ENCODE measurements at regions not wholly inside any gene's neighbourhood (a gene's known extent, or its start where the extent isn't known, plus 50 kb on each side); places are given as distances from the start of the nearest gene placed in this dataset.
"Not testable (repeated sequence)": the region's sequence is repeated elsewhere in the genome, so short reads cannot be mapped to it uniquely, and the experiment has no call there.

DNA sequence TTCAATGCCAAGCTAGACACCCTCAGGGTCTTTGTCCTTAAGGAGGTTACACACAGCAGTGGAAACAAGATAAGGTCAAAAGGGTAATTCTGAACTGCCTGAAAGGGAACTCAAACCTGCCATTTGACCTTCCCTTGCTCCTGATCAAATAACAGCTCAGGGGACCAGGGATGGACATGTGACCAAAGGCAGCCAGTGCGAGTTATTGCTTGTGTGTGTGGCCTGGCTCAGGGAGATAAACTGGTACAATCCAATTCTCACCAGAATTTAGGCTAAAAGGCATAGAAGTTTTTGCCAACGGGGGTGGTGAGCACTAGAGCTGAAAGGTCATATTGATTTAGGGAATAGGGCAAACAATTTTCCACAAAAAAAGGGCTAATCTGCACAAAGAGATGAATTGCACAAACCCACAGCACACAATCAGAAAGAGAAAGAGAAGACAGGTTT, 349.9 kb upstream of the AUTS2 start:
- not testable (repeated sequence) for DNase-seq, H3K9me3 Mint-ChIP-seq, H3K4me3 Mint-ChIP-seq, H3K27me3 Mint-ChIP-seq, H3K4me1 Mint-ChIP-seq, H3K27ac Mint-ChIP-seq, ATAC-seq

DNA sequence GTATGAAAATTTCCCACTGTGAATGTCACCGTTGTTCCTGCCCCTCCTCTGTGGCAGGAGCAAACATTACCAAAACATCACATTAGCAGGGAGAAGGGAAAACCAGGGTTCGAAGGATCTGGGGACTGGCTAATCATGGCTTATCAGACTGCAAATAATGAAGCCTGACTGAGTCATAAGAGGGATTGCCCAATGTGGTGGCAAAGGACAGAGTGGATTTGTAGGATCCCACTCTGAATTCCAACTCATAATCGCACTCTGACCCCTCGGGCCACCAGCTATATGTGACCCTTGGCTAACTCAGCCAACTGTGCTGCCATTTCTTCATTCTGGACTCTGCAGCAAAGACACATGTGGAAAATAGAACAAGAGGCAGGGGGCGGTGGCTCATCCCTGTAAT, 347.3 kb upstream of the AUTS2 start:
- Mint-ChIP-seq H3K27ac (no peak overlapping the region), H3K4me3 (no peak overlapping the region), H3K27me3 (no peaks in the 10 kb centered on the region), H3K4me1 (no peaks in the 10 kb centered on the region), H3K9me3 (peaks cover 7% of the 10 kb centered on the region in 2 donors)
- ATAC-seq (no peak), DNase-seq (no peak)

DNA sequence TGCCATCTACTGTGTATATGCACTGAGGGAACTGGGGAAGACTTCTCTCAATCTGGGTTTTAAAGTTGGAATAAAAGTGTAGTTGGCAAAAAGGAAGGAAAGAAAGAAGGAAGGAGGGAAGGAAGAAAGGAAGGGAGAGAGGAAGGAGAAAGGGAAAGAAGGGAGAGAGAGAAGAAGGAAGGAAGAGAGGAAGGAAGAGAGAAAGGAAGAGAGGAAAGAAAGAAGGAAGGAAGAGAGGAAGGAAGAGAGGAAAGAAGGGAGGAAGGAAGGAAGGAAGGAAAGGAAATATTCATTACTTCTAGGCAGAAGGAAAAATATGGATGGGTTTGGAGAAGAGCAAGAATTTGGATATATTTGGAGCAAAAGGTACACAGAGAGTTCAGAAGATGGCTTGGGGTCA, 343.6 kb upstream of the AUTS2 start:
- H3K4me3 Mint-ChIP-seq: no peak overlapping the region
- H3K4me1 Mint-ChIP-seq: no peaks in the 10 kb centered on the region
- peaks cover 13 to 18% of the 10 kb centered on the region in 2 donors for H3K9me3 Mint-ChIP-seq
- no peak for DNase-seq
- no peak for ATAC-seq
- no peak overlapping the region for H3K27ac Mint-ChIP-seq
- H3K27me3 Mint-ChIP-seq: peaks cover 9% of the 10 kb centered on the region

DNA sequence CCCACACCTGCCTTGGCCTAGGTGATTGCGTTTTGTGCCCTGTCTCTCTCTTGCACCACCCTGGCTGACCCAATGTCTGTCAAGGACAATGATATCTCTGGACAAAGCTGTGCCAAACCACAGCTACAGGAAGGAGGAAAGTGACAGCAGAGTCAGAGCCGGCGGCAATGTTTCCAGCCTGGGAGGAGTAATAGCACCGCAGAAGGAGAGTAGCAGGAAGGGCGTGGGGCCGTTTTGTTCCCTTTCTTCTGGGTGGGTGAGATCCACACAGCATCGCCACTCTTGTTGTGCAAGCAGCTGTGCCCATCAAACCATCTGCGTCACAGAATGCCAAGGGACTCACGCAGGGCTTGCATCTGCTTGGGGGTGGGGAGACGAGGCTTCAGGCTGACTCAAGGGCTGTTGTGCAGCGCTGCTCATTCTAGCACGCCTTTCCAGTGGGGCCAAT, 341.6 kb upstream of the AUTS2 start:
- peaks cover 9% of the 10 kb centered on the region for H3K27me3 Mint-ChIP-seq
- DNase-seq: no peak
- ATAC-seq: no peak

DNA sequence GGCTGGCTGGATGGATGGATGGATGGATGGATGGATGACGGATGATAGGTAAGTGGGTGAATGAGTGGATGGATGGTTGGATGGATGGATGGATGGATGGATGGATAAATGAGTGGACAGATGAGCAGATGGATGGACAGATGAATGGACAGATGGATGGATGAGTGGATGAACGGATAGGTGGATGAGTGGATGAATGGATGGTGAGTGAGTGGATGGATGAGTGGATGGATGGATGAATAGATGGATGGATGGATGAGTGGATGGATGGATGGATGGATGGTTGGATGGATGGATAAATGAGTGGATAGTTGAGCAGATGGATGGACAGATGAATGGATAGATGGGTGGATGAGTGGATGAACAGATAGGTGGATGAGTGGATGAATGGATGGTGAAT, 340.7 kb upstream of the AUTS2 start:
- H3K27me3 Mint-ChIP-seq: peaks cover 9% of the 10 kb centered on the region
- peaks cover 13 to 16% of the 10 kb centered on the region in 2 donors for H3K9me3 Mint-ChIP-seq
- ATAC-seq (no peak), DNase-seq (no peak)
- H3K4me1 Mint-ChIP-seq: no peaks in the 10 kb centered on the region
- H3K27ac Mint-ChIP-seq: no peak overlapping the region
- H3K4me3 Mint-ChIP-seq: no peak overlapping the region

More for the DNA sequence above, 341.6 kb upstream of the AUTS2 start:
- Mint-ChIP-seq H3K4me1 (no peaks in the 10 kb centered on the region), H3K27ac (no peak overlapping the region), H3K4me3 (no peak overlapping the region), H3K9me3 (peaks cover 13 to 18% of the 10 kb centered on the region in 2 donors)

DNA sequence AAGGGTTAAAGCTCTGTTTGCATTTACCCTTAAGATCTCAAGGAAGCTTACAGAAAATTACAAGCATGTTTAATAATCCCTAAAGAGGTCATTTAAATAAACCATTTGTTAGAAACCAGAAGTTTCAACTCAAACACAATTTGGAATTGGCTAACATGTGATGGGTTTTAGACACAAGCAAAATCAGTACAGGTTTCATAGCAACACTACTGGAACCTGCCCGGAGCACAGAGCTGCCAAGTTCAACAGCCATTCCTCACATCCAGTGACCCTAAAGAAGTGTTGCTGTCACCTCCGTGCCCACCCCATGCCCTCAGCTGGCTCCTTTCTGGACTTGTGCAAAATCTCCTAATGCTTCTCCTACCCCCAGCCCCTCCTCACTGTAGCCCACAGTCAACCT, 338.8 kb upstream of the AUTS2 start:
- no peak overlapping the region for H3K27ac Mint-ChIP-seq

DNA sequence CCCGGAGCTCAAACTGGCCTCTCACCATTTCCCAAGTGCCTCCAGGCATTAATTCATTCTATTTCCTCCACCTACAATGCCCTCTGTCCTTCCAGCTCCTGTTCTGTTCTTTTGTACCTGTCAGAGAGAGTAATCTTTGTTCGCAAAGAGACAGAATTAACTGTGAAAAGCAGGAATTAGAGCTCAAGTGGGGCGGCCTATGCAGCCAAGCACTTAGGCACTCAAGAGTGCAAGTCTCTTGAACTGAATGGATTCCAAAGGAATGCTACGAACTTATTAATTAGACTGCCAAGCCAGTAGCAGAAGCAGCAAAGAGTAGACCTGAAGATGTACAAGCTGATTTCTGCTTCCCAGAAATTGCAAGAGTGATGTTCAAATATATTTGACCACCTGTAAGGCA, 338.3 kb upstream of the AUTS2 start:
- H3K27me3 Mint-ChIP-seq: peaks cover 9% of the 10 kb centered on the region
- peaks cover 8 to 10% of the 10 kb centered on the region in 2 donors for H3K9me3 Mint-ChIP-seq
- no peak overlapping the region for H3K4me3 Mint-ChIP-seq
- no peak overlapping the region for H3K27ac Mint-ChIP-seq
- DNase-seq (no peak), ATAC-seq (no peak)
- H3K4me1 Mint-ChIP-seq: no peaks in the 10 kb centered on the region

More for the DNA sequence above, 338.8 kb upstream of the AUTS2 start:
- no peak for DNase-seq
- Mint-ChIP-seq H3K27me3 (peaks cover 9% of the 10 kb centered on the region), H3K4me1 (no peaks in the 10 kb centered on the region), H3K4me3 (no peak overlapping the region), H3K9me3 (peaks cover 10 to 13% of the 10 kb centered on the region in 2 donors)
- no peak for ATAC-seq

DNA sequence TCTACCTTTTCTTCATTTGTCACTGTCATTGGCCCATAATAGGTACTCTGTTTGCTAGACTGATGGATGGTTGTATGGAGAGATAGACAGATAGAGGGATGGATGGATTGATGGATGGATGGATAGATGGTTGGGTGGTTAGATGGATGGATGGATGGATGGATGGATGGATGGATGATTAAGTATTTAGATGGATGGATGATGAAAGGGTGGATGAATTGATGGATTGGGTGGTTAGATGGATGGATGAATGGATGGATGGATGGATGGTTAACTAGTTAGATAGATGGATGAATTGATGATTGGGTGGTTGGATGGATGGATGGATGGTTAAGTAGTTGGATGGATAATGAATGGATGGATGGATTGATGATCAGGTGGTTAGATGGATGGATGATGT, 334.7 kb upstream of the AUTS2 start:
- Mint-ChIP-seq H3K4me3 (no peak overlapping the region), H3K27ac (no peak overlapping the region), H3K4me1 (no peaks in the 10 kb centered on the region), H3K27me3 (no peaks in the 10 kb centered on the region), H3K9me3 (no peaks in the 10 kb centered on the region)
- DNase-seq (no peak), ATAC-seq (no peak)

DNA sequence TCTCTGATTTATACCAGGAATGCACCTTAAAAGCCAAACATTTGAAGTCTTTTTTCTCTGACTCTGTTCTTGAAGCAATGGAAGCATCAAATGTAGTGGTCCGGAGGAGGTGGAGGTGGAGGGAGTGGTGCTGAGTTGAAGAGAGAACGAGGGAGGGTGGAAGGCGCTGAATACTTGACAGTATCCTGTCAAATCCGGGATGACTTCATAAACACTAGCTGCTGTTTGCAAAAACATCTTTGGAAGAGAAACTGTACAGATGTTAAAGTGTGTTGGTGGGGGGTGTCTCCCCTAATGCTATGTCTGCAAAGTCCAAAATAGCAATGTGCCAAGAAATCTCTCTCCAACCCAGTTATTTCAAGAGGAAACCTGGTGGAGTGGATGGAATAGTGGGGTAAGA, 328.5 kb upstream of the AUTS2 start:
- Mint-ChIP-seq H3K4me3 (no peak overlapping the region), H3K9me3 (peaks cover 4 to 8% of the 10 kb centered on the region in 2 donors), H3K4me1 (no peaks in the 10 kb centered on the region), H3K27me3 (no peaks in the 10 kb centered on the region), H3K27ac (no peak overlapping the region)
- DNase-seq (no peak), ATAC-seq (no peak)

DNA sequence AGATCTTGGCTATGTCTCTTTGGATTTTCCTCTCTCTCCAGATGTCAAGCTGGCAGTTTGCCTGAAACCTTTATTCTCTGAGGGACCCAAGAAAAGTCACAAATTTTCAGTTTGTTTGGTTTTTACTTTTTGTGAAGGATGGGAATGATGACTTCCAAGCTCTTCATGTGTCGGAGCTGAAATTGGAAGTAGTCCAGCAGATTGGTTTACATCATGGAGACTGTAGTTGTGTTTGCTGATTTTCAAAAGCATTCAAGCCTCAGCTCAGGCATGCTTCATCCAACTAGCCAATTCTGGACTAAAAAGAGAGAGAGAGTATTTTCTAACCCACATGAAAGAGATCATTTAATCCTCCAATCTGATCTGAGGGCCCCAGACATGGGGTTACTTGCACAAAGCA, 326.2 kb upstream of the AUTS2 start:
- H3K4me3 Mint-ChIP-seq: no peak overlapping the region
- no peak for DNase-seq
- no peak for ATAC-seq
- H3K9me3 Mint-ChIP-seq: peaks cover 4 to 9% of the 10 kb centered on the region in 2 donors
- no peaks in the 10 kb centered on the region for H3K27me3 Mint-ChIP-seq
- H3K4me1 Mint-ChIP-seq: no peaks in the 10 kb centered on the region
- no peak overlapping the region for H3K27ac Mint-ChIP-seq

DNA sequence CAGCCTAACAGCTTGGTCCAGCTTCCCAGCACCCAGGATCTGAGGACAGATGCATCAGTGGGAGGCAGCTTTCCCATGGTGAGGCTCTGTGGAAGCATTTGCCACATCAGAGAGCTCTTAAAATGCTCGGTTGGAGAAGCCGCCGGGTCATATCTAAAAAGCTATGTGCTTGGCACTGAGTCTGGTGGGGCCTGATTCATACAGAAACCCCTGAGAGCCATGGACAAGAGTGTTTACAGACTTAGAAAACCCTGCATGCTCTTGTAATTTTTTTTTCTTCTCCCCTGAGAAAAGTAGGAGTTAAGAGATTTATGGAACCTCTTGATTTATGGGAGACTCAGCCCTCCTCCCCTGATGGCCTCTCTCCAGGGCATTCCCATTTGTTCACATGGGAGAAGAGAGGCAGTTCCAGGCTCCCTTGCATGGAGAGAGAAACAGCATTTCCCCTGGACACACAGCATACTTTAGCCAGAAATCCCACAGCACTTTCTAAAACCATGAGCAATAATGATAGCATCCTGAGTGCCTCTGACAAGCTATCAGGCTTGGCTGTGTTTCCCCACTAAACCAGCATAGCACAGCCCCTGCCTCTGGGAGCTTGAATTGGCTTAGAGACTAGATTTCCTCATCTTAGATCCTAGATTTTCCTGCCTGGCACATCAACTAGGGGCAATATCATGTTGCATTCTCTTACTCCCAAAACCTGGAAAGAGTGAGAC, 322.1 kb upstream of the AUTS2 start:
- peaks cover 12 to 20% of the 10 kb centered on the region in 2 donors for H3K9me3 Mint-ChIP-seq
- DNase-seq (no peak), ATAC-seq (no peak)
- no peak overlapping the region for H3K4me3 Mint-ChIP-seq
- H3K4me1 Mint-ChIP-seq: no peaks in the 10 kb centered on the region
- no peaks in the 10 kb centered on the region for H3K27me3 Mint-ChIP-seq
- H3K27ac Mint-ChIP-seq: peak overlapping the region in 1 of 2 donors; percentile 15

DNA sequence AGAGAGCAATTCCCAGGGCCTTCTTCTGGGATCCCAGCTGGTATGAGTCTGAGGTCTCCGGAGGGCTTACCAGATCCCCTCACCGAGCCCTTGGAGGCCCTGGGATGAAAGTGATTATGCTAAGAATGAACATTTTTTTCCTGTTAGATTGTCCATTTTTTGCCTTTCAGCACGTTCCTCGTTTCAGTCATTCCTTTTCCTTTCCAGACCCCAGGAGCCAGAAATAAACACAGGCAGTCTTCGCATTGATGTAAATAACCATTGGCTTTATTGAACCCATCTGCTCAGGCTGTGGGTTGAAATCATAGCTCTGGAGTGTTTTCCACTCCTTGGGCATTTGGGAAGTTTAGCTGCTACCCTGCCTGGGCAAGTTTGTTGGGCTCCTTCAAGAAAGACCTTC, 320.9 kb upstream of the AUTS2 start:
- DNase-seq: no peak
- no peak for ATAC-seq
- Mint-ChIP-seq H3K4me1 (no peaks in the 10 kb centered on the region), H3K4me3 (no peak overlapping the region), H3K27ac (no peak overlapping the region), H3K27me3 (no peaks in the 10 kb centered on the region), H3K9me3 (peaks cover 16 to 24% of the 10 kb centered on the region in 2 donors)

DNA sequence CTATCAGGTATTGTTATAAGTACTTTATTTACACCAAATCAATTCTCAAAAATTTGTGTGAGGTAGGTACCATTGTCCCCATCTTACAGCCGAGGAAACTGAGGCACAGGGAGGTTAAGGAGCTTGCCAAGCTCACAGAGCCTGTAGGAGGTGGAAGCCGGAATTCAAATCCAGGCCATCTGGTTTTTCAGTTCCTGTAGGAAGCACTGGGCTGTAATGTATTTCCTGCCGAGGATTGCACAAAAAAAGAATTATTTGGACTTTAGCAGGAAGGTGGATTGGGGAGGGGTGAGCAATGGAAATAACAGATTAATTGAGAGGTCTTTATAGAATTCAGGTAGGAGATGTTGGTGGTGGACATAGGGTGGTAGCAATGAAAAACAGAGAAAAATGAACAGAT, 315.3 kb upstream of the AUTS2 start:
- Mint-ChIP-seq H3K4me1 (no peaks in the 10 kb centered on the region), H3K27me3 (no peaks in the 10 kb centered on the region), H3K27ac (no peak overlapping the region), H3K4me3 (no peak overlapping the region), H3K9me3 (peaks cover 12 to 47% of the 10 kb centered on the region in 2 donors)
- DNase-seq (no peak), ATAC-seq (no peak)

DNA sequence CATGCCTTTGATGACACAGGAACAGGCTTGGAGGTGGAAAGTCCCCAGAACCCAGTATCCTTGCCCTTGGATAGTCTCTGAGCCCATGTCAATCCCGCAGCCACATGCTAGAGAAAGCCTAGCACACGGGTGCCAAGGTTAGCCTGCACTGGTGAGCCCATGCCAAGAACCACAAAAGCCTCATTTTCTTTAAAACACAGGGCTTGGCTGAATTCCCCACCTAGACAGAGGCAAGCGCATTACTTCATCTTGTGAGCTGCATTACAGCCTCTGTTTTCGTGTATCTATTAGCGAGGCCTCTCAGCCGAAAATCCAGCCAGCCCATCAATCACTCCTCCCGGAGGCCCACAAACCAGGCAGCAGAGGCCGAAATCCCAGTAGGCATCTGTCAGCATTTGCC, 314.9 kb upstream of the AUTS2 start:
- no peak overlapping the region for H3K4me3 Mint-ChIP-seq
- H3K27me3 Mint-ChIP-seq: no peaks in the 10 kb centered on the region
- DNase-seq: no peak
- H3K4me1 Mint-ChIP-seq: no peaks in the 10 kb centered on the region
- H3K9me3 Mint-ChIP-seq: peaks cover 12 to 47% of the 10 kb centered on the region in 2 donors
- ATAC-seq: no peak
- no peak overlapping the region for H3K27ac Mint-ChIP-seq

DNA sequence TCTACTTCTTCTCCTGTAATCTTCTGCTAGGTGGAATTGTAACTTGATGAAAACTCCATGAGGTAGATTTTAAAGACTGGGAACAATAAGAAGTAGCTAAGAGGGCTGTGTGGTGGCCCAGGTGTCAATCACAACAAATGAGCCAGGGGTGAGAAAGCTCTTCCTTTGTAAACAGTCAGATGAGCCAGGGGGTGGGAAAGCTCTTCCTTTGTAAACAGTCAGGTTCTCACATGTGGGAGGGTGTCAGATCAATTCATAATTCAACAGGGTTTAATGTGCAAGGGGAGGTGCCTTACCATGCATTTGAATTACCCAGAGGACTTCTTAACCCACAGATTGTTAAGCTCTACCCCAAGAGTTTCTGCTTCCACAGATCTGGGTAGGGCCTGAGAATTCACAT, 312.4 kb upstream of the AUTS2 start:
- no peaks in the 10 kb centered on the region for H3K27me3 Mint-ChIP-seq
- no peaks in the 10 kb centered on the region for H3K4me1 Mint-ChIP-seq
- peaks cover 5 to 36% of the 10 kb centered on the region in 2 donors for H3K9me3 Mint-ChIP-seq
- H3K4me3 Mint-ChIP-seq: no peak overlapping the region
- H3K27ac Mint-ChIP-seq: no peak overlapping the region
- DNase-seq (no peak), ATAC-seq (no peak)

DNA sequence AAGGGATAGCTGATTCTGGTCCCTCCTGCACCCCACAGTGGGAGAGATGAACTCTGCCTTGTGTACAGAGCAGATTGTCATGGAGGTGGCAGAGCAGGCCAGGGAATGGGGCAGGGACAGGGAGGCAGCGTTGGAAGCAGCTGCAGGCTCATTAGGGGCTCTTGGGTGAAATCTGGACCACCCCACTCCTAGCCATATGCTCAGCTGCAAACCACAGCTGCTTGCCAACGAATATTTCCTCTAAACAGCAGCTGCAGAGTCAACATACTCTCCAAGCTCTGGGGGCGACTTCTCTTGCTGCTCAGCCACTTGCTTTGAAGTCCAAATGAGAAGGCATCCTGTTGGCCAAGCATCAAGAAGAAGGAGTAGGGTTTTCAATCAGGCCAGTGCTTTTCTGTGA, 302.3 kb upstream of the AUTS2 start:
- Mint-ChIP-seq H3K27me3 (no peaks in the 10 kb centered on the region), H3K4me3 (no peak overlapping the region), H3K9me3 (peaks cover 11 to 15% of the 10 kb centered on the region in 2 donors), H3K27ac (no peak overlapping the region), H3K4me1 (no peaks in the 10 kb centered on the region)
- ATAC-seq (no peak), DNase-seq (no peak)

DNA sequence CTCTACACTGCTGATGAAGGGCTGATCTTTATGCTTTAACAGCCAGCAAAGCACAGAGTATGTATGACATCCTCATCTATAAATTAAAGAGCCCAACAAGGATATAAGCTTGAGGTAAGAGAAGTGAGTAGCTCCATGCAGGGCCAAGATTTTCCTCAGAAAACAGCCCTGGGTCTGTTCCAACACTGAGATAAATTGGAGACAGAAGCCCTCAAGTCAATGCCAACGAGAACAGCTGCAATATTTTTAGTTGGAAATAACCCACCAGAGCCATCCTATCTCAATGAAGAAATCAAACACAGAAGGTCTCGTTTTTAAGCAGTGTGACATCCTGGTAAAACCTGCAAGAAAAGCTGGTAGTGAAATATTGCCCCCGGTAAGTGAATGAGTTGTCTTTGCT, 297.0 kb upstream of the AUTS2 start:
- Mint-ChIP-seq H3K27me3 (no peaks in the 10 kb centered on the region), H3K4me3 (no peak overlapping the region), H3K4me1 (no peaks in the 10 kb centered on the region), H3K27ac (no peak overlapping the region), H3K9me3 (peaks cover 9 to 29% of the 10 kb centered on the region in 2 donors)
- no peak for ATAC-seq
- no peak for DNase-seq

Measured in stimulated activated naive CD8-positive, alpha-beta T cell treated with anti-CD3 and anti-CD28 coated beads, Interleukin-15, amount 100 ng/mL, for 72 hours (primary cell).